Neural cell (in vitro differentiated cells): ENCODE measurements at regions not wholly inside any gene's neighbourhood (a gene's known extent, or its start where the extent isn't known, plus 50 kb on each side); places are given as distances from the start of the nearest gene placed in this dataset.

Source experiments
- H2AFZ ChIP-seq: fragments of 200-600, 300-800 bp; sonication (generic), shearing (Covaris generic); 2 replicates; pipeline ENCODE4 v1.6.0; 2014; ENCODE audit warnings: low read depth, mild to moderate bottlenecking, antibody characterized with exemption, low read length, moderate library complexity
- H3F3A ChIP-seq: fragments of 200-600 bp; shearing (Covaris generic); 2 replicates; pipeline ENCODE4 v1.6.1; 2016; ENCODE audit warnings: mild to moderate bottlenecking, moderate library complexity, mixed read lengths, antibody characterized with exemption, low read length; ENCODE audit not compliant: insufficient read depth, poor library complexity, severe bottlenecking
- H3K27ac ChIP-seq: fragments of 200-600, 300-800 bp; sonication (generic), shearing (Covaris generic); 2 replicates; pipeline ENCODE4 v1.5.1; 2014; ENCODE audit warnings: mild to moderate bottlenecking, low read length, moderate library complexity
- H3K27me3 ChIP-seq: fragments of 300-800, 200-600 bp; sonication (generic), shearing (Covaris generic); 2 replicates; pipeline ENCODE4 v1.6.0; 2014; ENCODE audit warnings: mild to moderate bottlenecking, low read depth, low read length, moderate library complexity; ENCODE audit not compliant: insufficient read depth
- H3K36me3 ChIP-seq: fragments of 300-800, 200-600 bp; sonication (generic), shearing (Covaris generic); 2 replicates; pipeline ENCODE4 v1.5.1; 2014; ENCODE audit warnings: mild to moderate bottlenecking, antibody characterized with exemption, low read length, moderate library complexity; ENCODE audit not compliant: insufficient read depth
- H3K4me2 ChIP-seq: fragments of 300-800, 200-600 bp; sonication (generic), shearing (Covaris generic); 2 replicates; pipeline ENCODE4 v1.6.0; 2014; ENCODE audit warnings: mild to moderate bottlenecking, low read length
- H3K4me3 ChIP-seq: fragments of 300-800, 200-600 bp; sonication (generic), shearing (Covaris generic); 2 replicates; pipeline ENCODE4 v1.5.1; 2014; ENCODE audit warnings: mild to moderate bottlenecking, low read length, moderate library complexity
- H3K79me2 ChIP-seq: fragments of 200-600 bp; shearing (Covaris generic); replicated peaks from 2 replicates; pipeline ENCODE4 v1.6.0; 2014; ENCODE audit warnings: mild to moderate bottlenecking, low read length, moderate library complexity; ENCODE audit not compliant: insufficient read depth
- H3K9ac ChIP-seq: fragments of 300-800, 200-600 bp; sonication (generic), shearing (Covaris generic); 2 replicates; pipeline ENCODE4 v1.6.1; 2016; ENCODE audit warnings: mild to moderate bottlenecking, low read length, mixed read lengths
- H3K9me2 ChIP-seq: fragments of 200-600 bp; shearing (Covaris generic); 2 replicates; pipeline ENCODE4 v1.6.1; 2016; ENCODE audit warnings: mild to moderate bottlenecking, low read length, mixed read lengths; ENCODE audit not compliant: insufficient read depth
- H3K9me3 ChIP-seq: fragments of 200-600, 300-800 bp; sonication (generic), shearing (Covaris generic); 2 replicates; pipeline ENCODE4 v1.6.1; 2016; ENCODE audit warnings: mild to moderate bottlenecking, mixed run types, low read length, moderate library complexity, mixed read lengths
- H4K20me1 ChIP-seq: fragments of 200-600 bp; shearing (Covaris generic); 2 replicates; pipeline ENCODE4 v1.6.1; 2016; ENCODE audit warnings: mild to moderate bottlenecking, mixed run types; ENCODE audit not compliant: insufficient read depth
- EP300 ChIP-seq: fragments of 450-650 bp; conservative IDR thresholded peaks from 2 replicates; pipeline ENCODE4 v1.6.1; 2014; ENCODE audit warnings: antibody characterized with exemption, mild to moderate bottlenecking, moderate library complexity; ENCODE audit not compliant: poor library complexity, severe bottlenecking
- EZH2 ChIP-seq: fragments of 200-600, 300-800 bp; shearing (Covaris generic), sonication (generic); IDR thresholded peaks from 2 replicates; pipeline ENCODE4 v1.6.1; 2014; ENCODE audit warnings: antibody characterized with exemption, low read length, borderline replicate concordance, mild to moderate bottlenecking; ENCODE audit not compliant: insufficient read depth, poor library complexity, severe bottlenecking
- MXI1 ChIP-seq: fragments of 450-650 bp; conservative IDR thresholded peaks from 2 replicates; pipeline ENCODE4 v1.6.1; 2014; ENCODE audit warnings: antibody characterized with exemption, mild to moderate bottlenecking; ENCODE audit not compliant: poor library complexity, severe bottlenecking
- POLR2AphosphoS5 ChIP-seq: IDR thresholded peaks from 2 replicates; pipeline ENCODE4 v1.6.1; 2012
- RAD21 ChIP-seq: fragments of 450-650 bp; conservative IDR thresholded peaks from 2 replicates; pipeline ENCODE4 v1.6.1; 2014; ENCODE audit warnings: antibody characterized with exemption, mild to moderate bottlenecking, moderate library complexity
- SMC3 ChIP-seq: fragments of 450-650 bp; conservative IDR thresholded peaks from 2 replicates; pipeline ENCODE4 v1.6.1; 2014; ENCODE audit warnings: antibody characterized with exemption, mild to moderate bottlenecking, moderate library complexity; ENCODE audit not compliant: poor library complexity
- TAF1 ChIP-seq: IDR thresholded peaks from 2 replicates; pipeline ENCODE4 v1.6.1; 2012; ENCODE audit warnings: low read depth
- TF ChIP-seq, protein P1 (sequence below): IDR thresholded peaks from 2 replicates; pipeline ENCODE4 v1.6.1; 2012; ENCODE audit warnings: borderline replicate concordance
- TF ChIP-seq, protein P2 (sequence below): fragments of 450-650 bp; IDR thresholded peaks from 2 replicates; pipeline ENCODE4 v1.5.1; 2014; ENCODE audit warnings: antibody characterized with exemption, mild to moderate bottlenecking, moderate library complexity; ENCODE audit not compliant: poor library complexity, severe bottlenecking

DNA sequence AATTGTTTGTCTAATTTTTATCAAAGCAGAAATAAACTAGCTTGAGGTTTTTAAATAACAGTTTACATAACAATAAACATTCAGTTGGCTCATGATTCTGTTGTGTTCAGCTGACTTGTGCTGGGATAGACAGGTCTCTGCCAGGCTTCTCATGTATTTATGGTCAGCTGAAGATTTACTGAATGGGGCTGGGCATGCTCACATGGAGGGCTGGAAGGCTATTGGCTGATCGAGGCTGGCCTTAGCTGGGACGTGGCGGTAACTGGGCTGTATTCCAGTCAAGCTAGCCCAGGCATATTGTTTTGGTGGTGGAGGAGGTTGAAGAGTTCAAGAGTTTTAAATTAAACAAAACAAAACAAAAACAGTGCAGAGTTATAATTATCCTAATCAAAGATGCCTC is 251.0 kb upstream of the MTPN start:
- no peak overlapping the region for H3K4me3 ChIP-seq
- H3K9me2 ChIP-seq = no peaks in the 10 kb centered on the region
- H3K79me2 ChIP-seq = no peaks in the 10 kb centered on the region
- H4K20me1 ChIP-seq = no peaks in the 10 kb centered on the region
- H3K27ac ChIP-seq = no peak overlapping the region
- TF ChIP-seq, protein P1, sequence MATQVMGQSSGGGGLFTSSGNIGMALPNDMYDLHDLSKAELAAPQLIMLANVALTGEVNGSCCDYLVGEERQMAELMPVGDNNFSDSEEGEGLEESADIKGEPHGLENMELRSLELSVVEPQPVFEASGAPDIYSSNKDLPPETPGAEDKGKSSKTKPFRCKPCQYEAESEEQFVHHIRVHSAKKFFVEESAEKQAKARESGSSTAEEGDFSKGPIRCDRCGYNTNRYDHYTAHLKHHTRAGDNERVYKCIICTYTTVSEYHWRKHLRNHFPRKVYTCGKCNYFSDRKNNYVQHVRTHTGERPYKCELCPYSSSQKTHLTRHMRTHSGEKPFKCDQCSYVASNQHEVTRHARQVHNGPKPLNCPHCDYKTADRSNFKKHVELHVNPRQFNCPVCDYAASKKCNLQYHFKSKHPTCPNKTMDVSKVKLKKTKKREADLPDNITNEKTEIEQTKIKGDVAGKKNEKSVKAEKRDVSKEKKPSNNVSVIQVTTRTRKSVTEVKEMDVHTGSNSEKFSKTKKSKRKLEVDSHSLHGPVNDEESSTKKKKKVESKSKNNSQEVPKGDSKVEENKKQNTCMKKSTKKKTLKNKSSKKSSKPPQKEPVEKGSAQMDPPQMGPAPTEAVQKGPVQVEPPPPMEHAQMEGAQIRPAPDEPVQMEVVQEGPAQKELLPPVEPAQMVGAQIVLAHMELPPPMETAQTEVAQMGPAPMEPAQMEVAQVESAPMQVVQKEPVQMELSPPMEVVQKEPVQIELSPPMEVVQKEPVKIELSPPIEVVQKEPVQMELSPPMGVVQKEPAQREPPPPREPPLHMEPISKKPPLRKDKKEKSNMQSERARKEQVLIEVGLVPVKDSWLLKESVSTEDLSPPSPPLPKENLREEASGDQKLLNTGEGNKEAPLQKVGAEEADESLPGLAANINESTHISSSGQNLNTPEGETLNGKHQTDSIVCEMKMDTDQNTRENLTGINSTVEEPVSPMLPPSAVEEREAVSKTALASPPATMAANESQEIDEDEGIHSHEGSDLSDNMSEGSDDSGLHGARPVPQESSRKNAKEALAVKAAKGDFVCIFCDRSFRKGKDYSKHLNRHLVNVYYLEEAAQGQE = no peak
- no peak for TF ChIP-seq TAF1
- no peaks in the 10 kb centered on the region for H3F3A ChIP-seq
- no peaks in the 10 kb centered on the region for H3K27me3 ChIP-seq
- no peaks in the 10 kb centered on the region for H3K36me3 ChIP-seq
- no peak overlapping the region for H3K9ac ChIP-seq
- H3K4me2 ChIP-seq = no peak overlapping the region
- no peak overlapping the region for H2AFZ ChIP-seq
- H3K9me3 ChIP-seq = no peaks in the 10 kb centered on the region

DNA sequence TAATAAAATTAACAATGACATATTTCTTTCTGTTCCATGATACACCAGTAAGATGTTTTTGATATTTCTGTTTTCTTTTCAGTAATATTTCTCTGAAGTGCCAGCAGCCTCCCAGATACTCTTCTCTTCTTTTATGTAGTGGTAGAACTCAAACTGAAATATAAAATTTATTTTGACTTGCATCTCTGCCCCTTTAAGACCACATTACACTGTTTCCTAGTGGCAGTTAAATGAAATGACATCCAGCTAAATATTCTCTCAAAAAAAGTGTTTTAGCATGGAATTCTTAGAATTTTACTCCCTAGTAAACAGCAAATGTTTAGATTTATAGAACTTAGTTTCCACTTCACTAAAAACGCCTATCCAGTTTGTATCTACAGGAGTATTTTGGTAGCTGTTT is 237.2 kb upstream of the MTPN start:
- no peaks in the 10 kb centered on the region for H3K79me2 ChIP-seq
- H3K9me3 ChIP-seq = no peaks in the 10 kb centered on the region
- no peaks in the 10 kb centered on the region for H3K27me3 ChIP-seq
- no peak overlapping the region for H2AFZ ChIP-seq
- no peak overlapping the region for H3K4me3 ChIP-seq
- no peaks in the 10 kb centered on the region for H4K20me1 ChIP-seq
- no peak overlapping the region for H3K27ac ChIP-seq
- H3K4me2 ChIP-seq = no peak overlapping the region
- no peaks in the 10 kb centered on the region for H3K9me2 ChIP-seq
- no peak overlapping the region for H3K9ac ChIP-seq
- TF ChIP-seq, protein P1 = no peak
- TF ChIP-seq POLR2AphosphoS5 (no peak), RAD21 (no peak), SMC3 (no peak), EZH2 (no peak), EP300 (no peak), TAF1 (no peak), MXI1 (no peak)
- TF ChIP-seq, protein P2, sequence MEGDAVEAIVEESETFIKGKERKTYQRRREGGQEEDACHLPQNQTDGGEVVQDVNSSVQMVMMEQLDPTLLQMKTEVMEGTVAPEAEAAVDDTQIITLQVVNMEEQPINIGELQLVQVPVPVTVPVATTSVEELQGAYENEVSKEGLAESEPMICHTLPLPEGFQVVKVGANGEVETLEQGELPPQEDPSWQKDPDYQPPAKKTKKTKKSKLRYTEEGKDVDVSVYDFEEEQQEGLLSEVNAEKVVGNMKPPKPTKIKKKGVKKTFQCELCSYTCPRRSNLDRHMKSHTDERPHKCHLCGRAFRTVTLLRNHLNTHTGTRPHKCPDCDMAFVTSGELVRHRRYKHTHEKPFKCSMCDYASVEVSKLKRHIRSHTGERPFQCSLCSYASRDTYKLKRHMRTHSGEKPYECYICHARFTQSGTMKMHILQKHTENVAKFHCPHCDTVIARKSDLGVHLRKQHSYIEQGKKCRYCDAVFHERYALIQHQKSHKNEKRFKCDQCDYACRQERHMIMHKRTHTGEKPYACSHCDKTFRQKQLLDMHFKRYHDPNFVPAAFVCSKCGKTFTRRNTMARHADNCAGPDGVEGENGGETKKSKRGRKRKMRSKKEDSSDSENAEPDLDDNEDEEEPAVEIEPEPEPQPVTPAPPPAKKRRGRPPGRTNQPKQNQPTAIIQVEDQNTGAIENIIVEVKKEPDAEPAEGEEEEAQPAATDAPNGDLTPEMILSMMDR = no peak
- H3F3A ChIP-seq = no peaks in the 10 kb centered on the region
- H3K36me3 ChIP-seq = no peaks in the 10 kb centered on the region
